ENCODE measurements at regions not wholly inside any gene's neighbourhood (a gene's known extent, or its start where the extent isn't known, plus 50 kb on each side); places are given as distances from the start of the nearest gene placed in this dataset.

GRCh38 chr4:37095925-37096324 lies 148.6 kb upstream of the NWD2 start:
- BruUV-seq (replicated peaks), result no TSS peak
- ATAC-seq, result no peak

GRCh38 chr4:37101182-37101581 lies 143.4 kb upstream of the NWD2 start:
- H3K4me3 ChIP-seq, result no peak overlapping the region
- no TSS peak for BruUV-seq (replicated peaks)
- no peaks in the 10 kb centered on the region for H3K27me3 ChIP-seq (ENCODE audit: control insufficient read depth in 2 of 2, insufficient read depth in 2 of 2, low read length in 2 of 2)
- ChIA-PET CTCF (ENCODE audit: low intra/inter-chr PET ratio) (no interaction called here), POLR2A (interaction anchor here (0.6 kb wide), 1 partner anchor 114 kb away, joined by 3 read pairs; no protein-coding TSS in a partner anchor)
- no peak overlapping the region for H2AFZ ChIP-seq (ENCODE audit: low read depth, low read length)
- no peaks in the 10 kb centered on the region for H4K20me1 ChIP-seq (replicated peaks; ENCODE audit: control insufficient read depth, insufficient read depth, low read length)
- H3K79me2 ChIP-seq (ENCODE audit: control insufficient read depth, insufficient read depth, low read length), result no peaks in the 10 kb centered on the region
- no peaks in the 10 kb centered on the region for H3K9me1 ChIP-seq (ENCODE audit: control insufficient read depth, insufficient read depth, low read length)
- TF ChIP-seq TARDBP (IDR thresholded peaks at IDR 0.05), result no peak
- no peak for TF ChIP-seq BRD9 (IDR thresholded peaks at IDR 0.05; ENCODE audit: low read depth, partially characterized antibody)
- TF ChIP-seq ARID3A (IDR thresholded peaks at IDR 0.05; ENCODE audit: borderline replicate concordance, low read depth, low read length), result no peak
- no peak for TF ChIP-seq PHTF2 (CRISPR knock-in tag; IDR thresholded peaks at IDR 0.05)
- TF ChIP-seq PRMT5 (CRISPR knock-in tag; IDR thresholded peaks at IDR 0.05), result no peak
- no peak for TF ChIP-seq ZNF444 (CRISPR knock-in tag; IDR thresholded peaks at IDR 0.05)
- in situ Hi-C loops (cut with MboI), result no loop called here
- intact Hi-C loops (cut with micrococcal nuclease), result no loop called here
- no peak overlapping the region for H3K9ac ChIP-seq (ENCODE audit: insufficient read depth in 1 of 2, low read depth in 2 of 2, low read length in 2 of 2)
- WGBS (ENCODE audit: insufficient coverage, low coverage, missing lambda C conversion rate), result 3% methylated on average over 3 of the region's 3 CpGs
- ATAC-seq (no peak), DNase-seq (ENCODE audit: extremely low read depth in 1 of 4, low spot score in 3 of 4) (no peak), FAIRE-seq (no peak)
- no peaks in the 10 kb centered on the region for H3K4me1 ChIP-seq (replicated peaks in 1 of 2; ENCODE audit: control insufficient read depth in 2 of 2, insufficient read depth in 2 of 2, low read length in 2 of 2)
- no peaks in the 10 kb centered on the region for H3K36me3 ChIP-seq (ENCODE audit: control insufficient read depth, insufficient read depth, low read length)
- no peaks in the 10 kb centered on the region for H3K9me3 ChIP-seq (replicated peaks; ENCODE audit: control insufficient read depth, insufficient read depth, low read depth, low read length)
- H3K4me2 ChIP-seq (ENCODE audit: insufficient read depth, low read length), result no peak overlapping the region
- no peak overlapping the region for H3K27ac ChIP-seq (ENCODE audit: extremely low read depth, low read depth, low read length)

More at GRCh38 chr4:37095925-37096324, 148.6 kb upstream of the NWD2 start:
- FAIRE-seq, result no peak
- no peak for TF ChIP-seq MYC (IDR thresholded peaks at IDR 0.05; ENCODE audit: low read depth, low read length)
- TF ChIP-seq MYC (CRISPR knock-in tag; IDR thresholded peaks at IDR 0.05; ENCODE audit: borderline replicate concordance, low read depth), result no peak
- no peak for TF ChIP-seq ZNF12 (CRISPR knock-in tag; IDR thresholded peaks at IDR 0.05)
- TF ChIP-seq POLR3G (IDR thresholded peaks at IDR 0.05; ENCODE audit: extremely low read depth, insufficient read length, insufficient replicate concordance), result no peak
- no peak for TF ChIP-seq NCOR1 (IDR thresholded peaks at IDR 0.05)
- TF ChIP-seq HMG20A (CRISPR knock-in tag; conservative IDR thresholded peaks at IDR 0.05), result no peak
- Histone ChIP-seq H3K4me2 (ENCODE audit: insufficient read depth, low read length) (no peak overlapping the region), H3K9ac (ENCODE audit: insufficient read depth in 1 of 2, low read depth in 2 of 2, low read length in 2 of 2) (no peak overlapping the region), H3K79me2 (ENCODE audit: control insufficient read depth, insufficient read depth, low read length) (no peaks in the 10 kb centered on the region), H3K27me3 (ENCODE audit: control insufficient read depth in 2 of 2, insufficient read depth in 2 of 2, low read length in 2 of 2) (no peaks in the 10 kb centered on the region), H2AFZ (ENCODE audit: low read depth, low read length) (no peak overlapping the region), H3K36me3 (ENCODE audit: control insufficient read depth, insufficient read depth, low read length) (no peaks in the 10 kb centered on the region), H3K9me3 (replicated peaks; ENCODE audit: control insufficient read depth, insufficient read depth, low read depth, low read length) (no peaks in the 10 kb centered on the region; the same call in 1 of the 2 replicates), H4K20me1 (replicated peaks; ENCODE audit: control insufficient read depth, insufficient read depth, low read length) (no peaks in the 10 kb centered on the region), H3K9me1 (ENCODE audit: control insufficient read depth, insufficient read depth, low read length) (no peaks in the 10 kb centered on the region), H3K4me3 (no peak overlapping the region), H3K27ac (ENCODE audit: extremely low read depth, low read depth, low read length) (no peak overlapping the region), H3K4me1 (replicated peaks in 1 of 2; ENCODE audit: control insufficient read depth in 2 of 2, insufficient read depth in 2 of 2, low read length in 2 of 2) (no peaks in the 10 kb centered on the region)
- POLR2A ChIA-PET, result no interaction called here
- CTCF ChIA-PET (ENCODE audit: low intra/inter-chr PET ratio), result no interaction called here
- in situ Hi-C loops (cut with MboI) (no loop called here), intact Hi-C loops (cut with micrococcal nuclease) (no loop called here)
- no peak for DNase-seq (ENCODE audit: extremely low read depth in 1 of 4, low spot score in 3 of 4)
- 0% methylated on average over 1 of the region's 1 CpG for WGBS (ENCODE audit: insufficient coverage, low coverage, missing lambda C conversion rate)
